ENCODE measurements at regions not wholly inside any gene's neighbourhood (a gene's known extent, or its start where the extent isn't known, plus 50 kb on each side); places are given as distances from the start of the nearest gene placed in this dataset.

DNA sequence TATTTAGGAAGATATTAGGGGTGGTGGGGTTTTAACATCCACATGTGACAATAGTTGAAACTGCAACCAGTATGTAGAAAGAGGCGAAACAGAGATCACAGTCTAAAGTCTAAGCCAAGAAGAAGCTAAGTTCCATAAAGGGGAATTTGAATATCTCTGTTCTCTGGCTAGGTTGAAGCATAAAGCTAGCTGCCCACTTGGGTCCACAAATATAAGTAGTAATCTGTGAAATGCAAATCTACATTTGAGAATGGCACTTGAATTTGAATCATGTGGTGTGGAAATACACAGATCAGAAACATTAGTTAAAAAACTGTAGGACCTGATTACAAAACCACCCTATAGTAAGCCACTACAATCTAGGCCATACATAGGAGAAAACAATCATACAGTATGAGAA, 602.1 kb downstream of the LMO4 start:
- TF ChIP-seq, protein P1, sequence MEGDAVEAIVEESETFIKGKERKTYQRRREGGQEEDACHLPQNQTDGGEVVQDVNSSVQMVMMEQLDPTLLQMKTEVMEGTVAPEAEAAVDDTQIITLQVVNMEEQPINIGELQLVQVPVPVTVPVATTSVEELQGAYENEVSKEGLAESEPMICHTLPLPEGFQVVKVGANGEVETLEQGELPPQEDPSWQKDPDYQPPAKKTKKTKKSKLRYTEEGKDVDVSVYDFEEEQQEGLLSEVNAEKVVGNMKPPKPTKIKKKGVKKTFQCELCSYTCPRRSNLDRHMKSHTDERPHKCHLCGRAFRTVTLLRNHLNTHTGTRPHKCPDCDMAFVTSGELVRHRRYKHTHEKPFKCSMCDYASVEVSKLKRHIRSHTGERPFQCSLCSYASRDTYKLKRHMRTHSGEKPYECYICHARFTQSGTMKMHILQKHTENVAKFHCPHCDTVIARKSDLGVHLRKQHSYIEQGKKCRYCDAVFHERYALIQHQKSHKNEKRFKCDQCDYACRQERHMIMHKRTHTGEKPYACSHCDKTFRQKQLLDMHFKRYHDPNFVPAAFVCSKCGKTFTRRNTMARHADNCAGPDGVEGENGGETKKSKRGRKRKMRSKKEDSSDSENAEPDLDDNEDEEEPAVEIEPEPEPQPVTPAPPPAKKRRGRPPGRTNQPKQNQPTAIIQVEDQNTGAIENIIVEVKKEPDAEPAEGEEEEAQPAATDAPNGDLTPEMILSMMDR (IDR thresholded peaks at IDR 0.05) = no peak
- no peak for TF ChIP-seq POLR2A (IDR thresholded peaks at IDR 0.05)
- no peak for TF ChIP-seq EP300 (IDR thresholded peaks at IDR 0.05)
